K562 (cell line): ENCODE measurements at regions not wholly inside any gene's neighbourhood (a gene's known extent, or its start where the extent isn't known, plus 50 kb on each side); places are given as distances from the start of the nearest gene placed in this dataset.

Source experiments
- ATF4 ChIP-seq: fragments of 450-650 bp; formaldehyde crosslinking; IDR thresholded peaks from 2 replicates; pipeline ENCODE4 v1.4.0; 2022; ENCODE audit warnings: mild to moderate bottlenecking, moderate library complexity
- CTCF ChIP-seq, 3 experiments: IDR thresholded peaks in 2 of 3; conservative IDR thresholded peaks in 1 of 3; 2 replicates each; pipeline ENCODE4 v1.5.1; 2011 to 2012; ENCODE audit warnings: low read length in 3 of 3, mild to moderate bottlenecking in 3 of 3, control low read depth in 2 of 3, improper control_type of control experiment in 1 of 3, inconsistent platforms in 1 of 3, low read depth in 1 of 3, mixed read lengths in 1 of 3, moderate library complexity in 1 of 3; ENCODE audit not compliant: insufficient read depth in 2 of 3
- HDAC8 ChIP-seq: fragments of 450-650 bp; IDR thresholded peaks from 2 replicates; pipeline ENCODE4 v1.6.1; 2016; ENCODE audit warnings: mild to moderate bottlenecking, missing genetic modification characterization, moderate library complexity, missing compliant biosample characterization
- POLR2AphosphoS5 ChIP-seq: IDR thresholded peaks from 2 replicates; pipeline ENCODE4 v1.6.1; 2011; ENCODE audit warnings: mild to moderate bottlenecking, low read depth, low read length, moderate library complexity; ENCODE audit not compliant: control insufficient read depth, insufficient read depth
- POLR3G ChIP-seq: IDR thresholded peaks from 2 replicates; pipeline ENCODE4 v1.6.1; 2011; ENCODE audit not compliant: insufficient read length, insufficient replicate concordance; ENCODE audit errors: extremely low read depth
- REST ChIP-seq, 2 experiments: fragments of 450-650 bp; formaldehyde crosslinking in 1 of 2; IDR thresholded peaks; 2 replicates each; pipeline versions ENCODE4 v1.4.0 to v1.6.1; 2014 to 2020; ENCODE audit warnings: mild to moderate bottlenecking in 2 of 2, borderline replicate concordance in 1 of 2, low read depth in 1 of 2
- TCFL5 ChIP-seq: fragments of 250-450 bp; sonication (Bioruptor Pico); conservative IDR thresholded peaks from 2 replicates; pipeline ENCODE4 v1.6.1; 2021; ENCODE audit warnings: mild to moderate bottlenecking, moderate library complexity, matching md5 sums
- ZNF133 ChIP-seq: fragments of 250-450 bp; sonication (Bioruptor Pico); IDR thresholded peaks from 2 replicates; pipeline ENCODE4 v1.4.0; 2020; ENCODE audit warnings: mild to moderate bottlenecking
- ZNF140 ChIP-seq: fragments of 250-450 bp; sonication (Bioruptor Pico); IDR thresholded peaks from 2 replicates; pipeline ENCODE4 v1.8.0; 2021; ENCODE audit warnings: moderate library complexity, mild to moderate bottlenecking, inconsistent platforms
- ZNF224 ChIP-seq: sonication (generic); formaldehyde crosslinking; IDR thresholded peaks from 2 replicates; pipeline ENCODE4 v1.8.0; 2022; ENCODE audit warnings: mild to moderate bottlenecking, missing genetic modification reagents
- ZNF354B ChIP-seq: fragments of 250-450 bp; sonication (Bioruptor Pico); IDR thresholded peaks from 2 replicates; pipeline ENCODE4 v1.4.0; 2020
- ZNF384 ChIP-seq: IDR thresholded peaks from 2 replicates; pipeline ENCODE4 v1.6.1; 2012; ENCODE audit warnings: low read depth, low read length, improper control_type of control experiment
- TF ChIP-seq, protein P1 (sequence below): fragments of 250-450 bp; sonication (Bioruptor Pico); IDR thresholded peaks from 2 replicates; pipeline ENCODE4 v1.4.0; 2020

DNA sequence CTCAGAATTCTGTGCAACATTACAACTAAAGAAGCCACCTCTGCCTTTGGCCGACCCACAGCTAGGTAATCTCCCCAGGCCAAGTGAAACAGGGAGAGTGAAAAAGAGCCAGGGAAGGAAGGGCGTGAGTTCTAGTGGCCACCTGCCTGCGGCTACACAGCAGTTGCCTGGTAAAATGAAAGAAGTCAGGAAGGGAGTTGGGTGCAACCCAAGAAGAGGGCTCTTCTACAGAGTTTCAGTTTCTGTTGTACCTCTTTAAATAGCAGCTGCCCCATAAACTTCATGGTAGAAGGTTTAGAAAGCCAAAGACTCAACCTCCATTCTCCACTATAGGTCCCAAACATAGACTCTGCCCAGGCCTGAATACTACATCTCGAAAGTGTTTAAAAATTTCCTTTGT, 76.2 kb upstream of the TMEM168 start:
- TF ChIP-seq ZNF224 (no peak), CTCF (IDR thresholded peaks at IDR 0.05 in 2 of 3, conservative IDR thresholded peaks at IDR 0.05 in 1 of 3; ENCODE audit: insufficient read depth in 2 of 3, low read depth in 1 of 3, low read length in 3 of 3) (no peak), REST (IDR thresholded peaks at IDR 0.05; ENCODE audit: borderline replicate concordance) (no peak), REST (CRISPR knock-in tag; IDR thresholded peaks at IDR 0.05; ENCODE audit: low read depth) (no peak), POLR2AphosphoS5 (no peak), ZNF354B (no peak), ZNF140 (no peak), TCFL5 (CRISPR knock-in tag) (no peak), HDAC8 (tag) (no peak), ATF4 (CRISPR knock-in tag) (no peak), POLR3G (no peak), ZNF384 (no peak), ZNF133 (no peak)
- TF ChIP-seq, protein P1, sequence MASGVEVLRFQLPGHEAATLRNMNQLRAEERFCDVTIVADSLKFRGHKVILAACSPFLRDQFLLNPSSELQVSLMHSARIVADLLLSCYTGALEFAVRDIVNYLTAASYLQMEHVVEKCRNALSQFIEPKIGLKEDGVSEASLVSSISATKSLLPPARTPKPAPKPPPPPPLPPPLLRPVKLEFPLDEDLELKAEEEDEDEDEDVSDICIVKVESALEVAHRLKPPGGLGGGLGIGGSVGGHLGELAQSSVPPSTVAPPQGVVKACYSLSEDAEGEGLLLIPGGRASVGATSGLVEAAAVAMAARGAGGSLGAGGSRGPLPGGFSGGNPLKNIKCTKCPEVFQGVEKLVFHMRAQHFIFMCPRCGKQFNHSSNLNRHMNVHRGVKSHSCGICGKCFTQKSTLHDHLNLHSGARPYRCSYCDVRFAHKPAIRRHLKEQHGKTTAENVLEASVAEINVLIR = no peak
